DND-41 (cell line): ENCODE measurements at regions not wholly inside any gene's neighbourhood (a gene's known extent, or its start where the extent isn't known, plus 50 kb on each side); places are given as distances from the start of the nearest gene placed in this dataset.

Experiments used
- ATAC-seq: fragments of 200-7000 bp; cut with Tn5 transposase; 3 replicates; pipeline ENCODE4 v1.9.1; 2021; ENCODE audit warnings: low read depth; ENCODE audit not compliant: insufficient read depth
- DNase-seq: peaks from one replicate; pipeline ENCODE4 v3.0.0-alpha.2; 2020
- H2AFZ ChIP-seq: 2 replicates; pipeline ENCODE4 v1.6.0; 2012; ENCODE audit warnings: low read depth, low read length
- H3K27ac ChIP-seq: 2 replicates; pipeline ENCODE4 v1.5.1; 2012; ENCODE audit warnings: low read length, inconsistent platforms
- H3K27me3 ChIP-seq: fragments of 200-600 bp; sonication (generic); 2 replicates; pipeline ENCODE4 v1.6.0; 2012; ENCODE audit warnings: low read length, mild to moderate bottlenecking, inconsistent platforms; ENCODE audit not compliant: insufficient read depth, poor library complexity
- H3K36me3 ChIP-seq: 2 replicates; pipeline ENCODE4 v1.5.1; 2012; ENCODE audit warnings: low read length, inconsistent platforms; ENCODE audit not compliant: insufficient read depth
- H3K4me1 ChIP-seq: 2 replicates; pipeline ENCODE4 v1.5.1; 2012; ENCODE audit warnings: mild to moderate bottlenecking, low read length; ENCODE audit not compliant: insufficient read depth
- H3K4me2 ChIP-seq: 2 replicates; pipeline ENCODE4 v1.6.0; 2012; ENCODE audit warnings: mild to moderate bottlenecking, moderate library complexity, low read length, inconsistent platforms; ENCODE audit not compliant: insufficient read depth
- H3K4me3 ChIP-seq, 2 experiments: fragments of 200-600 bp in 1 of 2; shearing (Covaris generic) in 1 of 2; 2 replicates each; pipeline ENCODE4 v1.5.1; 2012 to 2016; ENCODE audit warnings: inconsistent platforms in 2 of 2, low read length in 2 of 2, mild to moderate bottlenecking in 2 of 2, low read depth in 1 of 2, moderate library complexity in 1 of 2
- H3K79me2 ChIP-seq: 2 replicates; pipeline ENCODE4 v1.6.0; 2012; ENCODE audit warnings: low read length, inconsistent platforms; ENCODE audit not compliant: insufficient read depth
- H3K9ac ChIP-seq: 2 replicates; pipeline ENCODE4 v1.6.0; 2012; ENCODE audit warnings: low read depth, mild to moderate bottlenecking, inconsistent platforms, low read length, moderate library complexity
- H3K9me3 ChIP-seq: 2 replicates; pipeline ENCODE4 v1.5.1; 2012; ENCODE audit warnings: low read length, moderate library complexity, mild to moderate bottlenecking, inconsistent platforms; ENCODE audit not compliant: insufficient read depth, severe bottlenecking
- H4K20me1 ChIP-seq: 2 replicates; pipeline ENCODE4 v1.6.0; 2012; ENCODE audit warnings: low read length; ENCODE audit not compliant: insufficient read depth
- CTCF ChIP-seq: IDR thresholded peaks from 2 replicates; pipeline ENCODE4 v1.5.1; 2012; ENCODE audit warnings: borderline replicate concordance, low read length, moderate library complexity, mild to moderate bottlenecking; ENCODE audit not compliant: poor library complexity, severe bottlenecking; ENCODE audit errors: extremely low read depth
- EZH2 ChIP-seq: IDR thresholded peaks from 3 replicates; pipeline ENCODE4 v1.6.1; 2012; ENCODE audit warnings: borderline replicate concordance, low read depth, mild to moderate bottlenecking, moderate library complexity, low read length, inconsistent platforms; ENCODE audit not compliant: severe bottlenecking

GRCh38 chr2:203656522-203657287 lies 49.7 kb upstream of the CD28 start:
- no peak overlapping the region for H3K9ac ChIP-seq
- TF ChIP-seq CTCF = no peak
- no peak for TF ChIP-seq EZH2
- H3K9me3 ChIP-seq = no peaks in the 10 kb centered on the region
- H3K4me2 ChIP-seq = no peak overlapping the region
- no peaks in the 10 kb centered on the region for H3K27me3 ChIP-seq
- no peaks in the 10 kb centered on the region for H4K20me1 ChIP-seq
- DNase-seq (no peak), ATAC-seq (no peak)
- H3K4me1 ChIP-seq = peaks cover 6% of the 10 kb centered on the region
- no peaks in the 10 kb centered on the region for H3K36me3 ChIP-seq
- H3K27ac ChIP-seq = no peak overlapping the region
- H2AFZ ChIP-seq = no peak overlapping the region
- no peaks in the 10 kb centered on the region for H3K79me2 ChIP-seq
- H3K4me3 ChIP-seq = no peak overlapping the region
